HG03103 (cell line): ENCODE measurements at regions not wholly inside any gene's neighbourhood (a gene's known extent, or its start where the extent isn't known, plus 50 kb on each side); places are given as distances from the start of the nearest gene placed in this dataset.

Experiments
- ATAC-seq: cut with Tn5 transposase; IDR thresholded peaks from one replicate; pipeline ENCODE4 v1.9.1; 2021; ENCODE audit warnings: low read depth; ENCODE audit not compliant: unreplicated experiment

DNA sequence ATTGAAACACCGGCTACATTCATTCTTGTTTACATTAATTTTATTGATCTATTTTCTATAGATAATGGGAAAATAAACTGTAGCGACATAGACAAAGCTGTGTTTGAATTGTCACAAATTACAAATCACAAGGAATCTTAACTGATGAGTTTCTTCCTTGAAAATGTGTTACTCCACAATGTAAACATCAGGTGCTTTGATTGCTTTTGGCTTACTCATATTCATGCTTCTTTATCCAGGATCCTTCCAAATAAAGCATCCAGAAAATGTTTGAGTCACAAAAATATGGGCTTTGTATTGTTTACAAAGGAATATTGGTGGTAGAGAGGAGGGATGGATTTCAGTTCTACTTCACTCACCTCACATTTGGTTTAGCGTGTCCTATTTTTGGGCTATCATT, 64.0 kb downstream of the BMP2 start:
- ATAC-seq, result no peak

DNA sequence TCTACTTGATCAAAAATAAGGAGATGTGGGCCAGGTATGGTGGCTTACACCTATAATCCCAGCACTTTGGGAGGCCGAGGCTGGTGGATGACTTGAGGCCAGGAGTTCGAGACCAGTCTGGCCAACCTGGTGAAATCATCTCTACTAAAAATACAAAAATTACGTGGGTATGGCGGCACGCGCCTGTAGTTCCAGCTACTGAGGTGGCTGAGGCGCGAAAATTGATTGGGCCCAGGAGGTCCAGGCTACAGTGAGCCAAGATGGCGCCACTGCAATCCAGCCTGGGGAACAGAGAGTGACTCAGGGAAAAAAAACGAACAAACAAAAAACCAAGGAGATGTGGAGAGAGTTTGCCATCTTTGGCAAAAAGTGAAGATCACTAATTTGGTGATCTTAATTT, 65.3 kb downstream of the BMP2 start:
- ATAC-seq, result no peak

DNA sequence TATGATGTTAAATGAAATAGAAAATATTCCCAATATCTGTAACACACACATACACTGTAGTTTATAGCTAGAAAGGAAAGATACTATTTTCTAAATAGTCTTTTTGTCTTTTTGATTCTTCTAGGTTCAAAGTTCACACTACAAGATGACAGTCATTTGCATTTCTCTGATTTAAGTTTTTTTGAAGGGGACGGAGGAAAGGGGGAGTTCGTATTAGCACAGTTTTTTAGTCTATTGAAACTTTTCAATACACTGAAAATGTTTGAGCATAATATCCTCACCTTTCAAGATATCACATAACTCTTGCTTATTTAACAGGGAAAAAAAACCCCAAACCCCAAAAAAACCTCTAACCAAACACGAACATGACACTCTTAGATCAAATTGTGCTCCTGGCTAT, 68.1 kb downstream of the BMP2 start:
- ATAC-seq, result no peak

DNA sequence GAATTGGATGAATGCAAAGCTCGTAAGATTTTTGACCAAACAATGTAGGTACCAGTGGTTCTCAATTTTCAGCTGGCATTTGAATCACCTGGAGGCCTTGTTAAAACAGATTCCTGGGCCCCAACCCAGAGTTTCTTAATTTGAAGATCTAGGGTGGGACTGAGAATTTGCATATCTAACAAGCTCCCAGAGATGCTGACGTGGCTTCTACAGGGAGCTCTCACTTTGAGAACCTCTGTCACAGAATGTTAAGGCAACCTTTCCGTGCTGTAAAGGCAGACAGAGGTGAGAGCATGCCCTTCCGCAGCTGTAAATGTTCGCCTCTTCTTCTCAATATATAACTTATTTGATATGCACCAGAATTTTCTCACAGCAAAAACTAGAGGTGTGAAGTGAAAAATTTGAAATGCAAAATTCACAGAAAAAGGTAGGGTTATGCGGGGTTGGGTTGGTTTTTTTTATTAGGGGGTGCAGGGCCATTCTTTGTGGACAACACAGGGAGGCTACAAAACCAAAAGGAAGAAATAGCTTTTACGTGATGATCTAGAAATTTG, 69.4 kb downstream of the BMP2 start:
- no peak for ATAC-seq

DNA sequence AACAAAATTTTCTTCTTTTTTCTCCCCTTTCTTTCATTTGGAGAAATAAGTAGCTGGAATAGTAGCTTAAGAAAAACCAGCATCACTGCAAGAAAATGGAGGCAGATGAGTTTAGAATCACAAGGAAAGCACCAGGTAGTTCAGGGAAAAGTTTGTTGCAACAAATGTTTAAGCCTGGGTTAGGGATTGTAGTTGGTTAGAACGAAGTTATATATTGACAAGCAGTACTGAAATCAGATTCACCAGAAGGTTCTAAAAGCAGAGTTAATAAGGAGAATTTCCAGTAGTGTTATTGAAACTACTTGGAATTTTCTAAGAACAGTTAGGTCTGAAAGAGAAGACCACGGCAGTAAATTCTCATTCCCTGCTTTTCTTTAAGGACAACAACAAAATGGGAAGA, 70.2 kb downstream of the BMP2 start:
- ATAC-seq, result no peak

DNA sequence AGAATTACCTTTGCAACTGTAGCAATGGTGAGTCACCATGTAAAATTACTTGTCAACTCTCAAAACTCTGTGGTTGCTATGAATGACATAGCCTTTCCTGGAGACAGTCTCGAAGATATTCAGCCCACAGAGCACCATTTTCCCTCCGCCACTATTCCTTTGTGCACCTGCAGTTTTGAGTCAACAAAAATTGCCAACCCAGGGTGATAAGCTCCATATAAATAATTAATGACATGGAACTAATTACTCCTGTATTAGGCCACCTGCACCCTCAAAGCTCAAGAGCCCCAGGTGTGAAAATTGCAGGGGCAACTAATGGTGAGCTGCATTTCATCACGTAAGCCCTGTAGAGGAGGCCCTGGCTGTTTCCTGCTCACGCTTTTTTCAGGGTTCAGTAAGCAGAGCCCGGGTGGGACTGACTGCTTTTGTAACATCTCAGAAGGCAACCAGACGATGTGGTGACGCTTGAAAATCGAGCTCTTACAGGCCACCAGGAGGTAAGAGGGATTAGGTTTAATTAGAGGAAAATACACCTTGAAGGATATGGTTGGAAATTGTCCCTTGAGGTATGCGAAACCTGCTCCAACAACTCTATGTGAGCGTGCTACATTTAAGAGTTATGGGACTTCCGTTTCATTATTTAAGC, 70.8 kb downstream of the BMP2 start:
- ATAC-seq, result no peak

DNA sequence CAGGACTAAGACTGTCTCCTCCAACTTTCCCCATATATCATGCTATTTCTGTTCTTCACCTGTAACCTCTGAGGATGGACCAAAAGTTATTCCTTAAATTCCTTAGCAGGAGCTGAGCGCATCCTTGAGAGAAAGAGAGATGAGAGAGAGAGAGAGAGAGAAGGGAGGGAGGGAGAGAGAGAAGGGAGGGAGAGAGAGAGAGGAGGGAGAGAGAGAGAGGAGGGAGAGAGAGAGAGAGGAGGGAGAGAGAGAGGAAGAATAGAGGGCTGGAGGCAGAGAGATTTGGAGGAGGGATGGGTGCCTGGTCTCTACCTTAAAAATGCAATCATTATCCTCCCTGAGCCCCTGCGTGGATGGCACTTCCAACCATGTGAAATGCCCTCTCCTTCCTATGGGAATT, 73.6 kb downstream of the BMP2 start:
- no peak for ATAC-seq

DNA sequence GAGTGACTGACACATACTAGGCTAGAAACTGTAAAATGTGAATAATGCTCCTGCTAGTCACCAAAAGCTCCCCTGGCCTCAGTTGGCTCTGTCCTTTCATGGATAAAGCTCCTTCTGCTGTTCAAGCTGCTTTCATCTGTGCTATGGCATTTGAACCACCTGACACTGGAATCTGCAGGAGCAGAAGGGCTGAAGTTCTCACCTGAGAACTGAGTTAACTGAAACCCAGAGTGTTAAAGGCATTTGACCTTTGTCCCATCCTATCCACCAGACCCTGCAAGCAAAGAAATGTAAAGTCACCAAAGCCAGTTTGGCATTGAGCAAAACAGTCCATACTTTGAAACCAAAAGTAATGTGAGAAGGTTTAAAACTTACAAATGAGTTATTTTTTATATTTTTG, 77.7 kb downstream of the BMP2 start:
- no peak for ATAC-seq

DNA sequence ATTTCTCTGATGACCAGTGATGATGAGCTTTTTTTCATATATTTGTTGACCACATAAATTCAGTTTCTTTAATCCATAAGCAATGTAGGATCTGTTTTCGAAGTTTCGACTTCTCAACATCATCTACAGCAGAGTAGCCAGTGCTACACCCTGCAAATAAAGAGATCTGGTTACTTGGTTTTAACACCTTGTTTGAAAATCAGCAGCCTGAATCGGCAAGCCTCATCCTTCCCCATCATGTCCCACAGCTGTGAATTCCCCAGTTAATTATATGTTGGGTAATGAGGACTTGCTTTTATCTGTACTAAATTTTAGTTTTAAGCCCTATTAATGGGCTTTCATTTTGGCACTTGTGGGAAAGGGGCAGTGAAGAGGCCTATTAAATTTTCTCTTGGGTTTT, 80.6 kb downstream of the BMP2 start:
- ATAC-seq, result no peak

DNA sequence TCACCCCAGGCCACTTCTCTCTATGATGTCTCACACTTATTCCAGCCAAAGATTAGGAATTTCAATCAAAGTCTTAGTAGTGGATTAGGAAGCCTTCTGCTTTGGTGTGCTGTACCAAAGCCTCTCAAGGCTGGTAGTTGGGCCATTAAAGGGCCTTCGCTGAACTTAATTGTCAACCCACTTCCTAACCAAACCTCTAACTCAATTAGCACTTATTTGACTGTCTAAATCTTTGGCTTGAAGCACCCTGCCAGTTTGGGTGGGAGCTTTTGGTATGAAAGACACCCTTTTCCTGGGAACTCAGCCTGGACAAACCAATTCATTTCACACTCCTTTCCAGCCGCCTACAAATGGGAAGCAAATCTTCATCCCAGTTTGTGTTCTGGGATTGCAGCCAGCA, 81.5 kb downstream of the BMP2 start:
- ATAC-seq, result no peak

DNA sequence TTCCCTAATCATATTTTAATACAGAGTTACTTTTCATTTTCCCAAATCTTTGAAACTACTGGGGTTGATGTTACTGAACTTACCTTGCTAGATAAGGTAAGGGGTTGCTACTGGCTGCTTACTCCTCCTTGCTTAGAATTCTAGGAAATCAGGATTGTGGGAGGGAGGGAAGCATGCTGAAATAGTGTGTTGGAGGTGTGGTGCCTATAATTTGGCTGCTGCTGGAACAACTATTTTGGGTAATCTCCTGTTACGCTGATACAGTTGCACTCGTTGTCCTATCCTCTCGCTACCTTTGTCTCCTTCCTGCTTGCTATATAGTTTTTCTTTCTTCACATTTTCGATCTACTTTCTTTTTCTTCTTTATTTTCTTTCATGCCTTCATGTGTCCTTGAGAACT, 83.7 kb downstream of the BMP2 start:
- no peak for ATAC-seq

DNA sequence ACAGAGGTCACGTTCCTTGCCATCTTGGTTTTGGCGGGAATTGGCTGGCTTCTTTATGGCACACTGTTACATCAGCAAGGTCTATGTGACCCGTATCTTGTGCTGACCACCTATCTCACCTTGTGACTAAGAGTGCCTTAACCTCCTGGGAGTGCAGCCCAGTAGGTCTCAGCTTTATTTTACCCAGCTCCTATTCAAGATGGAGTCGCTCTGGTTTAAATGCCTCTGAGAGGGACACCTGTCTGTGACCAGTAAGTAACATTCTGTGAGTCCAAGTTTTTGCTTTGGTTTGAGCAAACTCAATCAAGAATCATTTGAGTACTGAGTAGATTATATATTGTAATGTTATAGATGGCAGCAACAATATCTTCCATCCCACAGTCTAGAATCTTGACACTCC, 85.0 kb downstream of the BMP2 start:
- no peak for ATAC-seq

DNA sequence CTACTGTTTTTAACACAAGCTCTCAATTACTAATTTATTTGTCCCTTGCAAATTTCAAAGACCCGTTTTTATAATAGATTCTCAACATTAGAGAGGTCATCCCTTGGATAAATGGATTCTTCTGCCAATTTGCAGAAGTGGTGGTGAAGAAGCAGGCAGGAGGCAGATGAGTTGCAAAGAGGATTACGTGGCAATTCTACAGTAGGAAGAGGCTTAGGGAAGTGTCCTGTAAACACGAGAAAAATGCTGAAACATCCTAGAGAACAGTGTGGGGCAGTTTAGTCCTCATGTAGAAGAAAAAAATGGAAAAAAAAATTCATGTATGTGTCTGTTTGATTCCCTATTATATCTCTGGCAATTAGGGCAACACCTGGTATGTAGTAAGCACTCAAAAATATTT, 87.6 kb downstream of the BMP2 start:
- ATAC-seq, result no peak

DNA sequence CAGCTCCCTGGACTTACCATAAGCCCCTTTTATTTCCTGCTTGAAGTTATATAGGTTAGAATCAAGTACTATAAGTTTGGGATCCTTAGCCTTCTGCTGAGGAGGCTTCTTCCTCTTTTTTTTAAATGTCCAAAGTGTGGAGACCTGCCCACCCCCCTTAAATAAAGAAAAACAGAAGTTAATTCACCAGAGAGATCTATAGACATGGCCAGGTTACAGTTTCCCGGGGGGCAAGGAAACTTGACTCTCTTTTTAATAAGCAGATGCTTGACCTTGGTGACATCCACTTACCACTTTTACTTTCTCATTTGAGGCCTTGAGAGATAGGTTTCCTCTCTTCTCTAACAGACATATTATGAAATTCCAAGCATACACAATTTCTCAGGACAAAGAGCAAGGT, 88.3 kb downstream of the BMP2 start:
- ATAC-seq, result no peak

DNA sequence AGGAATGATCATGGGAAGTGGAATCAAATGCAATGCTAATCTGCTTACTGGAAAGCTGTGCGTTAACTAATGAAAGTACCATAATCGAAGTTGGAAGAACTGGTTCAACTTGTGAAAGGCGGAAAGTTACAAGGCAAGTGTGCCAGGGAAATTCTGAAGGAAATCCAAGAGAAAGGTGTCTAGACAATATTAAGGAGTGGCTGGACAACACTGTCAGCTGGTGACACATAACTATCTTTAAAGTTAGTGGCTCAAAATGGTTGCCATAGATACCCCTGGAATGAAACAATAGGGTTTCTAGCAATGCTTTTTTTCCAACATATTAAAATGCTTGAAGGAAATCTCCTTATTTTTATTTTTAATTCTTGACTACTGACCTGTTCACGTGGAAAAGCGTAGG, 90.4 kb downstream of the BMP2 start:
- no peak for ATAC-seq

DNA sequence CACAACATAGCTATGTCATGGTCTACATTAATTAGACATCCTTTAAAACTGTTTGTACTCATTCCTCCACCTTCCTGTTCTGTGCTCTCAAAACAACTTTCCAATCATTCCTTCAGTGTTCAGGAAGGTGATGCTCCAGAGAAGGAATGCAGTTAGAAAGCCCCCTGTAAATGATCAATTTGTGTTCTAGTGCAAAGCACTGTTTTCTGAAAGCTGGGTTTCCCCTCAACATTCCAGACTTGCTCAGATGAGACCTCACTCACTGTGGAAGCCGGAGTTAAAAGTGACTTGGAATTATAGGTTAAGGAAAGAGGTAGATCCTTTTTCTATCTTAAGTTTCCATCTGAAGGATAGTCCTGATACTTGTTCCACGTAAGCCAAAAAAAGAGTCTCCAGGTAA, 95.9 kb downstream of the BMP2 start:
- ATAC-seq, result no peak

DNA sequence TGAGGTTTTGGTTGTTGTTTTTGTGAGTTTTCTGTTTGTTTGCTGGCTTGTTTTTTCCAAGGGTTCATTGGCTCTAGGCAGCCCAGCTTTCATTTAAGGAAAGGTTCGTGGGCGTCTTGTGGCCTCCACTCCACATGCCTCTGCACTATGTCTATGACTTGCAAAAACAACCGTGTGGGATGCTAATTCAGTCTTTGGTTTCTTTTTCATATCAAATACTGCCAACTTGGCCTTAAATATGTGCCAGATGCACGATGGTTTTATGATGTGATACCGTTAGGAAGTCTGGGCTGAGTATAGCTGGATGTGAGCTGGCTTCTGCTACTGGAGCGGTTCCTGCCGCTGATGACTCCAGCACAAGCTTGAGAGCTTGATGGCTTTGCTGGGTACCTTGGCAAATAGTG, 96.3 kb downstream of the BMP2 start:
- ATAC-seq, result no peak

DNA sequence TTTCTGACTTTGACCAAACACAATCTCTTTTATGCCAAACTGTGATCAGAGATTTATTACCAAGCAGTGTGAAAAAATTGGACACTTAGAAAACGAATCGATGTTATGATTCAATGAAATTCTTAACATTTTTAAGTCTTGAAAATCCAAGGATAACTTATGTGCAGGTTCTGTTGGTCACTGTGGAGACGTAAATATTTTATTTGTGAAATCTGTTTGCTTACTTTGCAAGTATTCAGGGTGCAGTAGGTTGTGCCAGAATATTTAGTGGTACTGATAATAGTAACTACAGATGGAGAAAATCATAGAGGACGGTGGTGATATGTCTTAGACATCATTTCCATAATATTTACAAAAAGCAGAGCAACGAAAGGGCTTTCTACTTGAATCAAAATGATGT, 97.3 kb downstream of the BMP2 start:
- no peak for ATAC-seq

DNA sequence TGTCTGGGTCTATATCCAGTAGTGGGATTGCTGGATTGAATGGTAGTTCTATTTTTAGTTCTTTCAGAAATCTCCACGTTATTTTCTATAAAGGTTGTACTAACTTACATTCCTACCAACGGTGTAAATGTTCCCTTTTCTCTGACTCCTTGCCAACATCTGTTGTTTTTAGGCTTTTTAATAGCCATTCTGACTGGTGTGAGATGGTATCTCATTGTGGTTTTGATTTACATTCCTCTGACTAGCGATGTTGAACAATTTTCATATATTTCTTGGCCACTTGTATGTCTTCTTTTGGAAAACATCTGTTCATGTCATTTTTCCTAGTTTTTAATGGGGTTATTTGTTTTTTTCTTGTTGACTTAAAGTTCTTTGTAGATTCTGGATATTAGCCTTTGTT, 99.3 kb downstream of the BMP2 start:
- ATAC-seq, result no peak

DNA sequence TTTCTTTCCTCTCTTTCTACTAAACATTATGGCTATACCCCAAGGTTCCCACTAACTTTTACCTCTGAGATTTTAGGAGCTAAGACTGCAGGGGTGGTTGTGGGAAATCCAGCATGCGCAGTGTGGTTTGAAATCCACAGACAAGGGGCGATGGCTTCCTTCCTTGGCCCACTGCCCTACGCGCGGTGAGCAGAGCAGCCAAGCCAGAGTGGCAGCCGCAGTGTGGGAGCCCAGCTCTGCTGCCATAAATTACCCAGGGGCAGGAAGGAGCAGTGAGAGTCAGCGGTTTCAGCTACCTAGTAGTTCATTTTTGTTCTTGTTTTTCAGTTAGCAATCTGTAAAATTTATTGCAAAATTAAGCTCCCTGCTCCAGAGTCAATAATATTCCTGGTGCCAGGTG, 101.4 kb downstream of the BMP2 start:
- ATAC-seq, result no peak

DNA sequence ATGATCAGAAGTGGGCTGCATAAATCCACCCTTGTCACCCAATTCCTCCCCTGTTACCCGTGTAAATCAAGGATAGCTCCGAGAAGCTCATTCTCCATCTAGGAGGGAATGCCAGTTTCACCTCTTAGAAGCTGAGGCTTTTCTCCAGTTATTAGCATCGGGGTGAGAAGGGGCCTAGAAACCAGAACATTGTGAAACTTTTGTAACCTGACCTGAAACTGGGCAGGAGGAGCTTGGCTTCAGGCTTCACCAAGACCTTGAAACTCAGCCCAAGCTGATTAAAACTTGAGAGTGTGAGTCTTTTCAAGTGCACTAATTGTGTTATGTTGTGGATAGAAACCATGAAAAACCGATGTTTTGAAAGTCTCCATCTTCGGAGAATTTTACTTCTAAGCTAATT, 103.1 kb downstream of the BMP2 start:
- no peak for ATAC-seq

DNA sequence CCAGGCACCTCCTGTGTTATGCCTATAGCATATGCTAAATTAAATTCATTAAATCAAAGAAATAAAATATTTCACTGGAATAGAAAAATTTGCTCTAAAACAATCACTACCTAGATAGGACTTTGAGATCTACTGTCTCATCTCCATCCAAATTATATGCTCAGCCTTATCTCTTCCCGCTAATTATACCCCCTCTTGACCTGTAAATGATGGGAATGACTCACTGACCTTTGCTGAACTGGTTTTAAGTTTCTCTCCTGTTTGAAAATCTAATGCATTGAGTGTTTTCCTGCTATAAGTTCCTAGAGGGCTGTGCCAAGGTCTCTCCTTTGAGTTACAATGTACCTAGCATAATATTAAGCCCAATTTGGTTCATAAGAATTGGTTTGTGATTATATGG, 110.1 kb downstream of the BMP2 start:
- ATAC-seq, result no peak
